ENCODE measurements at regions not wholly inside any gene's neighbourhood (a gene's known extent, or its start where the extent isn't known, plus 50 kb on each side); places are given as distances from the start of the nearest gene placed in this dataset.

GRCh38 chr2:60282886-60283285, 270.6 kb downstream of the BCL11A start:
- CTCF ChIA-PET, result no interaction called here
- Histone ChIP-seq H3K4me1 (ENCODE audit: control insufficient read depth, insufficient read depth, low read length) (no peaks in the 10 kb centered on the region), H3K36me3 (ENCODE audit: control insufficient read depth, insufficient read depth, low read length) (no peaks in the 10 kb centered on the region), H3K27me3 (ENCODE audit: control insufficient read depth, insufficient read depth, low read length) (no peaks in the 10 kb centered on the region), H3K4me3 (ENCODE audit: low read depth in 2 of 2, low read length in 2 of 2) (no peak overlapping the region), H3K9me3 (ENCODE audit: control insufficient read depth, insufficient read depth, low read depth, low read length) (no peaks in the 10 kb centered on the region), H3K27ac (ENCODE audit: low read length) (no peak overlapping the region)
- in situ Hi-C loops (cut with HindIII; ENCODE audit: low pct_unique_long_range_greater_than_20kb, low sequenced_read_pairs), result no loop called here
- TF ChIP-seq SIN3A (IDR thresholded peaks at IDR 0.05; ENCODE audit: borderline replicate concordance, insufficient read depth, low read depth, low read length), result no peak
- TF ChIP-seq, protein P1, sequence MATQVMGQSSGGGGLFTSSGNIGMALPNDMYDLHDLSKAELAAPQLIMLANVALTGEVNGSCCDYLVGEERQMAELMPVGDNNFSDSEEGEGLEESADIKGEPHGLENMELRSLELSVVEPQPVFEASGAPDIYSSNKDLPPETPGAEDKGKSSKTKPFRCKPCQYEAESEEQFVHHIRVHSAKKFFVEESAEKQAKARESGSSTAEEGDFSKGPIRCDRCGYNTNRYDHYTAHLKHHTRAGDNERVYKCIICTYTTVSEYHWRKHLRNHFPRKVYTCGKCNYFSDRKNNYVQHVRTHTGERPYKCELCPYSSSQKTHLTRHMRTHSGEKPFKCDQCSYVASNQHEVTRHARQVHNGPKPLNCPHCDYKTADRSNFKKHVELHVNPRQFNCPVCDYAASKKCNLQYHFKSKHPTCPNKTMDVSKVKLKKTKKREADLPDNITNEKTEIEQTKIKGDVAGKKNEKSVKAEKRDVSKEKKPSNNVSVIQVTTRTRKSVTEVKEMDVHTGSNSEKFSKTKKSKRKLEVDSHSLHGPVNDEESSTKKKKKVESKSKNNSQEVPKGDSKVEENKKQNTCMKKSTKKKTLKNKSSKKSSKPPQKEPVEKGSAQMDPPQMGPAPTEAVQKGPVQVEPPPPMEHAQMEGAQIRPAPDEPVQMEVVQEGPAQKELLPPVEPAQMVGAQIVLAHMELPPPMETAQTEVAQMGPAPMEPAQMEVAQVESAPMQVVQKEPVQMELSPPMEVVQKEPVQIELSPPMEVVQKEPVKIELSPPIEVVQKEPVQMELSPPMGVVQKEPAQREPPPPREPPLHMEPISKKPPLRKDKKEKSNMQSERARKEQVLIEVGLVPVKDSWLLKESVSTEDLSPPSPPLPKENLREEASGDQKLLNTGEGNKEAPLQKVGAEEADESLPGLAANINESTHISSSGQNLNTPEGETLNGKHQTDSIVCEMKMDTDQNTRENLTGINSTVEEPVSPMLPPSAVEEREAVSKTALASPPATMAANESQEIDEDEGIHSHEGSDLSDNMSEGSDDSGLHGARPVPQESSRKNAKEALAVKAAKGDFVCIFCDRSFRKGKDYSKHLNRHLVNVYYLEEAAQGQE (IDR thresholded peaks at IDR 0.05; ENCODE audit: insufficient read depth in 1 of 2, low read depth in 2 of 2, low read length in 1 of 2), result no peak
- TF ChIP-seq TCF7L2 (IDR thresholded peaks at IDR 0.05; ENCODE audit: low read depth, low read length), result no peak
- TF ChIP-seq, protein P2, sequence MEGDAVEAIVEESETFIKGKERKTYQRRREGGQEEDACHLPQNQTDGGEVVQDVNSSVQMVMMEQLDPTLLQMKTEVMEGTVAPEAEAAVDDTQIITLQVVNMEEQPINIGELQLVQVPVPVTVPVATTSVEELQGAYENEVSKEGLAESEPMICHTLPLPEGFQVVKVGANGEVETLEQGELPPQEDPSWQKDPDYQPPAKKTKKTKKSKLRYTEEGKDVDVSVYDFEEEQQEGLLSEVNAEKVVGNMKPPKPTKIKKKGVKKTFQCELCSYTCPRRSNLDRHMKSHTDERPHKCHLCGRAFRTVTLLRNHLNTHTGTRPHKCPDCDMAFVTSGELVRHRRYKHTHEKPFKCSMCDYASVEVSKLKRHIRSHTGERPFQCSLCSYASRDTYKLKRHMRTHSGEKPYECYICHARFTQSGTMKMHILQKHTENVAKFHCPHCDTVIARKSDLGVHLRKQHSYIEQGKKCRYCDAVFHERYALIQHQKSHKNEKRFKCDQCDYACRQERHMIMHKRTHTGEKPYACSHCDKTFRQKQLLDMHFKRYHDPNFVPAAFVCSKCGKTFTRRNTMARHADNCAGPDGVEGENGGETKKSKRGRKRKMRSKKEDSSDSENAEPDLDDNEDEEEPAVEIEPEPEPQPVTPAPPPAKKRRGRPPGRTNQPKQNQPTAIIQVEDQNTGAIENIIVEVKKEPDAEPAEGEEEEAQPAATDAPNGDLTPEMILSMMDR (IDR thresholded peaks at IDR 0.05), result no peak
- no peak for TF ChIP-seq POLR2AphosphoS5 (IDR thresholded peaks at IDR 0.05; ENCODE audit: low read depth, low read length)
- no peak for DNase-seq (ENCODE audit: low read depth, low spot score)
- no TSS peak for BruUV-seq (replicated peaks)
- intact Hi-C loops (cut with micrococcal nuclease; ENCODE audit: unreplicated experiment), result no loop called here
- ATAC-seq, result no peak
- POLR2A ChIA-PET, result no interaction called here

DNA sequence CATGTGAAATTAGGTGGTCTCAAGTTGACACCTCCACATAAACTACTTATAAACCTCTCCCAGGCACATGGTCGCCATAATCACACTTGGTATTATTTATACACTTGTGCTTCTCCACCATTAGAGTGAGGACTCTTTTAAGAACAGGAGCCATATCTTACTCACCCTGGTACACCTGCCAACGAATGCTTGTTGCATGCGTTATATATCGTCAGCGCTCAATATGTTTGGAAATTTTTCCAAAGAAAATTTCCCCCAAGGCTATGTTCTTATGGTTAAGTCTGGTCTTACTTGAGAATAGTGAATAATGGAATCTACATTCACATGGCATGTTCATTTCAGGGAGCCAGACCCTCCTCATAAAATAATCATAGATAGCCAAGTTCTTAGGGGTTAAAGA, 271.7 kb downstream of the BCL11A start:
- Histone ChIP-seq H3K4me3 (ENCODE audit: low read depth in 2 of 2, low read length in 2 of 2) (no peak overlapping the region), H3K4me1 (ENCODE audit: control insufficient read depth, insufficient read depth, low read length) (no peaks in the 10 kb centered on the region), H3K27me3 (ENCODE audit: control insufficient read depth, insufficient read depth, low read length) (no peaks in the 10 kb centered on the region), H3K9me3 (ENCODE audit: control insufficient read depth, insufficient read depth, low read depth, low read length) (no peaks in the 10 kb centered on the region), H3K27ac (ENCODE audit: low read length) (no peak overlapping the region), H3K36me3 (ENCODE audit: control insufficient read depth, insufficient read depth, low read length) (no peaks in the 10 kb centered on the region)
- TF ChIP-seq SIN3A (IDR thresholded peaks at IDR 0.05; ENCODE audit: borderline replicate concordance, insufficient read depth, low read depth, low read length) (no peak), POLR2AphosphoS5 (IDR thresholded peaks at IDR 0.05; ENCODE audit: low read depth, low read length) (no peak), TCF7L2 (IDR thresholded peaks at IDR 0.05; ENCODE audit: low read depth, low read length) (no peak)
- TF ChIP-seq, protein P2 (IDR thresholded peaks at IDR 0.05), result no peak
- TF ChIP-seq, protein P1 (IDR thresholded peaks at IDR 0.05; ENCODE audit: insufficient read depth in 1 of 2, low read depth in 2 of 2, low read length in 1 of 2), result no peak
- in situ Hi-C loops (cut with HindIII; ENCODE audit: low pct_unique_long_range_greater_than_20kb, low sequenced_read_pairs) (no loop called here), intact Hi-C loops (cut with micrococcal nuclease; ENCODE audit: unreplicated experiment) (no loop called here)
- BruUV-seq (replicated peaks), result no TSS peak
- CTCF ChIA-PET, result no interaction called here
- POLR2A ChIA-PET, result no interaction called here
- DNase-seq (ENCODE audit: low read depth, low spot score) (no peak), ATAC-seq (no peak)
